GM03348 (cell line): ENCODE measurements at regions not wholly inside any gene's neighbourhood (a gene's known extent, or its start where the extent isn't known, plus 50 kb on each side); places are given as distances from the start of the nearest gene placed in this dataset.
"Not testable (repeated sequence)": the region's sequence is repeated elsewhere in the genome, so short reads cannot be mapped to it uniquely, and the experiment has no call there.

Experiments
- DNase-seq: peaks from one replicate; pipeline ENCODE4 v3.0.0; 2012; ENCODE audit warnings: low spot score

GRCh38 chr6:142637624-142638351 is 307.2 kb downstream of the HIVEP2 start:
- no peak for DNase-seq

- DNase-seq, result no peak
Observed at GRCh38 chr6:142642651-142643050, 302.3 kb downstream of the HIVEP2 start.

GRCh38 chr6:142644866-142645265 is 300.1 kb downstream of the HIVEP2 start:
- DNase-seq, result no peak

GRCh38 chr6:142645663-142646062 is 299.3 kb downstream of the HIVEP2 start:
- no peak for DNase-seq

- DNase-seq, result no peak
Observed at GRCh38 chr6:142647449-142648035, 297.4 kb downstream of the HIVEP2 start.

GRCh38 chr6:142648036-142648451 is 296.9 kb downstream of the HIVEP2 start:
- DNase-seq, result no peak

GRCh38 chr6:142648526-142648925 is 296.4 kb downstream of the HIVEP2 start:
- no peak for DNase-seq

GRCh38 chr6:142649438-142650234 is 295.3 kb downstream of the HIVEP2 start:
- DNase-seq, result not testable (repeated sequence)

GRCh38 chr6:142651384-142651783 is 293.6 kb downstream of the HIVEP2 start:
- DNase-seq, result no peak

GRCh38 chr6:142653710-142654420 is 291.1 kb downstream of the HIVEP2 start:
- DNase-seq, result no peak

GRCh38 chr6:142659661-142660060 is 285.3 kb downstream of the HIVEP2 start:
- DNase-seq, result no peak

GRCh38 chr6:142665393-142665792 is 279.6 kb downstream of the HIVEP2 start:
- no peak for DNase-seq

GRCh38 chr6:142666599-142667185 is 278.3 kb downstream of the HIVEP2 start:
- no peak for DNase-seq

GRCh38 chr6:142669471-142670351 is 275.3 kb downstream of the HIVEP2 start:
- no peak for DNase-seq

- DNase-seq, result no peak
Observed at GRCh38 chr6:142671791-142672190, 273.2 kb downstream of the HIVEP2 start.

- no peak for DNase-seq
Observed at GRCh38 chr6:142675517-142675916, 269.5 kb downstream of the HIVEP2 start.

- no peak for DNase-seq
Observed at GRCh38 chr6:142676027-142676443, 268.9 kb downstream of the HIVEP2 start.

GRCh38 chr6:142676647-142677192 is 268.3 kb downstream of the HIVEP2 start:
- DNase-seq, result no peak

GRCh38 chr6:142679907-142680700 is 264.9 kb downstream of the HIVEP2 start:
- peak; percentile 67 for DNase-seq

- DNase-seq, result no peak
Observed at GRCh38 chr6:142681099-142681498, 263.9 kb downstream of the HIVEP2 start.
